Muscle layer of duodenum (tissue), 2 donors: ENCODE measurements at regions not wholly inside any gene's neighbourhood (a gene's known extent, or its start where the extent isn't known, plus 50 kb on each side); places are given as distances from the start of the nearest gene placed in this dataset.
"Not testable (repeated sequence)": the region's sequence is repeated elsewhere in the genome, so short reads cannot be mapped to it uniquely, and the experiment has no call there.

Source experiments
- H3K27ac ChIP-seq: one replicate; pipeline ENCODE4 v1.7.0; 2013; ENCODE audit warnings: mild to moderate bottlenecking, low read length
- H3K27me3 ChIP-seq: one replicate; pipeline ENCODE4 v1.7.0; 2013; ENCODE audit warnings: low read depth, mild to moderate bottlenecking, control low read depth, low read length
- H3K36me3 ChIP-seq, 2 donors: one replicate each; pipeline ENCODE4 v1.7.0; 2013; ENCODE audit warnings: low read length in 2 of 2, control low read depth in 1 of 2, mild to moderate bottlenecking in 1 of 2; ENCODE audit not compliant: insufficient read depth in 2 of 2, control insufficient read depth in 1 of 2
- H3K4me1 ChIP-seq, 2 donors: one replicate each; pipeline ENCODE4 v1.7.0; 2013; ENCODE audit warnings: low read length in 2 of 2, mild to moderate bottlenecking in 2 of 2, control low read depth in 1 of 2, moderate library complexity in 1 of 2; ENCODE audit not compliant: insufficient read depth in 2 of 2, control insufficient read depth in 1 of 2
- H3K4me3 ChIP-seq, 2 donors: one replicate each; pipeline ENCODE4 v1.7.0; 2013; ENCODE audit warnings: low read length in 2 of 2, low read depth in 1 of 2, mild to moderate bottlenecking in 1 of 2
- H3K9me3 ChIP-seq, 2 donors: one replicate each; pipeline ENCODE4 v1.7.0; 2013; ENCODE audit warnings: low read length in 2 of 2, control low read depth in 1 of 2, mild to moderate bottlenecking in 1 of 2; ENCODE audit not compliant: control insufficient read depth in 1 of 2
- donor health status: healthy.

DNA sequence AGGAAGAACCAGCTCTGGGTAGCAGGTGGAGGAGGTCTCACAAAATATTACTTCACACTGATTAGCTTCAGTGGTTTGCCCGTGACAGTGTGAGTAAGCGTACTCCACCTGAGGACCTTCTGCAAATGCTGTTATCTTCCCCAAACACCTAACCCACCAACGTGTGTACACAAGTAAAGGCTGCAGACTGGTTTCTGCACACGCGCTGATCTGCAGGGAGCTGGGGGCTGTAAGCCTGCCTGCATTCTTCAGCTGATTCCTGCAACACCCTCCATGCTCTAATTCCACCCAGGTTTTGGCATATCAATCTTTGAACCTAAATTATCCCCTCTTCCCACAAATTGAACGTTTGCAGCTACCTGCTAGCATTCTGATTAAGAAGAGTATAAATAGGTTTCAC is 820.2 kb downstream of the TRIML1 start:
- Histone ChIP-seq H3K4me3 (no peak overlapping the region), H3K36me3 (no peaks in the 10 kb centered on the region), H3K9me3 (no peaks in the 10 kb centered on the region), H3K27ac (no peak overlapping the region), H3K4me1 (no peaks in the 10 kb centered on the region), H3K27me3 (no peaks in the 10 kb centered on the region)

DNA sequence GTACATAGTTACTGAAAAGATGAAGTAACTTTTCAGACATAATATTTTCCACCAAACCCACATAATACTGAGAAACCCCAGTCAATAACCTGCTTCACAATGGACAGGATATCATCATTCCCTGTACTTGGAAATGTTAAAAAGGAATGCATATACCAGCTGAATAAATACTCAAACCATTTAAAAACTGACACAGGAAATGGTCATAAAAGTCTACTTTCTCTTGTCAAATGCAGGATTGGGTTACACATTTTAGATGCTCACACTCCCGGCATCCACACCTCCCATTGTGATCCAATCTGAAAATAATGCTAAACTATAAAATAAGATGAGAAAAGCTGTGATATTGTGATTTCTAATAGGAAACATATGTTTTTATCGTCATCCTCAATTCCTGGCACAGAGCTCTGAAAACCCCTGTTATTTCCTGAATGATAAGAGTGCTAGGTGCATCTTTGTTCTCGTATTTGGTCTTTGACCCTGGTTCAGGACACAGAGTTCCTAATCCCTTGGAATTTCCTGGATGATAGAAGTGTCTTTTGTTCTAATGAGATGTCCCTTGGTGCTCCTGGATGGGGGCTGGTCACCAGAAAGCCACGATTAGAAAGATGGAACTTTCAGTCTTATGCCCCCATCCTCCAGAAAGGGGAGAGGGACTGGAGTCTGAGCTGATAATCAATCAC is 821.3 kb downstream of the TRIML1 start:
- no peaks in the 10 kb centered on the region for H3K27me3 ChIP-seq
- H3K4me3 ChIP-seq = no peak overlapping the region
- H3K27ac ChIP-seq = no peak overlapping the region
- H3K36me3 ChIP-seq = no peaks in the 10 kb centered on the region
- no peaks in the 10 kb centered on the region for H3K4me1 ChIP-seq
- no peaks in the 10 kb centered on the region for H3K9me3 ChIP-seq

DNA sequence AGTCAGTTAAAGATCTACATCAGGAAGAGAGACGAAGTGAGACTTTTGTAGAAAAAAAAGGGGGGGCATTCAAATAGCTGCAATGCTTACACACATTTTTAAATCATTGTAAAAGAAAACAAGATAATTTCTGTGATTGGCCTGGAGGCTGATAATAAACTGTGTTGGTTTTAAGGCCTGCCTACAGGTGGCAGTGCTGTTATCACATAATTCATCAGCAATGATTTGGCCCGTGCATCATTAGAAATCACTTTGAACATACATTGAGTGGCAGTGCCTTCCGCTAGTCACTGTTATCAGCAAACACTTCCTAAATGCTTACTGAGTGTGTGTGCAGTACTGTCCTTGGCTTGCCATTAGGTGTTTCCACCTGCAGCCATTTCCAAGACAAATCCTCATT is 831.9 kb downstream of the TRIML1 start:
- H3K4me1 ChIP-seq = peaks cover 0 to 3% of the 10 kb centered on the region in 2 donors
- H3K36me3 ChIP-seq = no peaks in the 10 kb centered on the region
- H3K27ac ChIP-seq = no peak overlapping the region
- H3K27me3 ChIP-seq = no peaks in the 10 kb centered on the region
- no peak overlapping the region for H3K4me3 ChIP-seq
- no peaks in the 10 kb centered on the region for H3K9me3 ChIP-seq

DNA sequence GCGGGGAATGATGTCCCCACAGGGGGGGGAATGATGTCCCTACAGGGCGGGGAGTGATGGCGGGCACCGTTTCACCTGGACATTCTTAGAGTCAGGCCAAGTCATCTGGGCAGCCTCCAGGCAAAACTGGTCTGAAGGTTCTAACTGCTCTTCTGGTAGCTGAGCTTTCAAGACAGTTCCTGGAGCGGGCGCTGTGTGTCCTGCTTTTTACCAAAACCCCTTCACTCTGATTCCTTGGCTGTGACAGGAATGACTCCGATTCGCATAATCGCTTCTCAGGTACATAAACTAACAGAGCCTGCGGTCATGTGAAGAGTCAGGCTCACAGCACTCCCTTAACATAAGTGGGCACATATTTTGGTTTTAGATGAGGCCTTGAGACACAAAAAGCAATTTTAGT is 836.0 kb downstream of the TRIML1 start:
- no peaks in the 10 kb centered on the region for H3K27me3 ChIP-seq
- H3K4me3 ChIP-seq = no peak overlapping the region
- H3K4me1 ChIP-seq = peaks cover 0 to 9% of the 10 kb centered on the region in 2 donors
- H3K27ac ChIP-seq = no peak overlapping the region
- no peaks in the 10 kb centered on the region for H3K9me3 ChIP-seq
- no peaks in the 10 kb centered on the region for H3K36me3 ChIP-seq

DNA sequence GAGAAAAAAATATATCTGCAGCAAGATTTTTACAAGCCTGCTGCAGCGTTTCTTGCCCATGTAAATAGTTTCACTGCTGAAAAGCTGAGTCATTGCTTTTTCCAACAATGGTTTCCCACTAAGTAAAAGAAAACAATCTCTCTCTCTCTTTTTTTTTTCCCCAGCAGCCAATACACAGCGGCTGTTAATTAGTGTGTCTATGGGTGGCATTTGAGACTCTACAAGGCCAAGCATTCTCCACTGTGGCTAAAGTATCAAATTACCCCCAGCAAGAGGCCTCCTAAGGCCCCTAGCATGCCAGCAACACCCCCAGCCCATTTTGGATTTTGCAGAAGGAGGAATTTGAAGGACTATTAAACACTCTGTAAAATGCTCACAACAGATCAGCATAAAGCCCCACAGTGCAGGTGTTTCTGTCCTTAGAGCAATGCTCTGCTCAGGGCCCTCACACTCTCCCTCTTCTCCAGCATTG is 837.4 kb downstream of the TRIML1 start:
- Histone ChIP-seq H3K27me3 (no peaks in the 10 kb centered on the region), H3K36me3 (no peaks in the 10 kb centered on the region), H3K4me1 (peaks cover 0 to 9% of the 10 kb centered on the region in 2 donors), H3K27ac (no peak overlapping the region), H3K9me3 (no peaks in the 10 kb centered on the region), H3K4me3 (no peak overlapping the region)

DNA sequence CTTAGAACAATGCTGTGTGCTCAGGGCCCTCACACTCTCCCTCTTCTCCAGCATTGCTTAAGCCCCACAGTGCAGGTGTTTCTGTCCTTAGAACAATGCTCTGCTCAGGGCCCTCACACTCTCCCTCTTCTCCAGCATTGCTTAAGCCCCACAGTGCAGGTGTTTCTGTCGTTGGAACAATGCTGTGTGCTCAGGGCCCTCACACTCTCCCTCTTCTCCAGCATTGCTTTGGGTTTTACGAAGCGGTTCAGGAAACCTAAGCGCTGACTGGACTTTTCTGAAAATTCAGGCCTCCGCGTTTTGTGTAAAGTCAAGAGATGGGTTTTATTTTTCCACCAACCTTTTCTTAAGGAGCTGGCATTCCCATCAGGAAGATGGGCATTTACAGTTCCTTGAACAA is 838.0 kb downstream of the TRIML1 start:
- not testable (repeated sequence) for H3K27ac ChIP-seq, H3K9me3 ChIP-seq, H3K4me3 ChIP-seq, H3K36me3 ChIP-seq, H3K4me1 ChIP-seq, H3K27me3 ChIP-seq

DNA sequence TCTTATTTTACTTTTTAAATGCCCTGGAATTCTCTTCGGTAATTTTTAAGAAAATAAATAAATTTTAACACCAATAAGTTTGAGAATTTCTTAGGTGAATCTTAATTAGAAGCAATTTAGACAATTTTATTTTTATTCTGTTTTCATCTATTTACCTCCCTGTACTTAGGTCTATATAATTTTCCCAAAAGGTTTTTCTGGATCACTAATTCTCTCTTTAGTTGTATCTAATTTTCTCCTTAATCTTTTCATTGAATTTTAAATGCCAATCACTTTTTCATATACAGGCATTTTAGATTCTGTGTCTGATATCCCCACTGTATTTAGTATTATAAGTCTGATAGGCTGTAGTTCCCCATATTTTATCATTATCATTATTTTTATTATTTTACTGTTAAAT is 845.3 kb downstream of the TRIML1 start:
- Histone ChIP-seq H3K36me3 (no peaks in the 10 kb centered on the region), H3K27me3 (no peaks in the 10 kb centered on the region), H3K27ac (no peak overlapping the region), H3K4me3 (no peak overlapping the region), H3K4me1 (no peaks in the 10 kb centered on the region), H3K9me3 (no peaks in the 10 kb centered on the region)

DNA sequence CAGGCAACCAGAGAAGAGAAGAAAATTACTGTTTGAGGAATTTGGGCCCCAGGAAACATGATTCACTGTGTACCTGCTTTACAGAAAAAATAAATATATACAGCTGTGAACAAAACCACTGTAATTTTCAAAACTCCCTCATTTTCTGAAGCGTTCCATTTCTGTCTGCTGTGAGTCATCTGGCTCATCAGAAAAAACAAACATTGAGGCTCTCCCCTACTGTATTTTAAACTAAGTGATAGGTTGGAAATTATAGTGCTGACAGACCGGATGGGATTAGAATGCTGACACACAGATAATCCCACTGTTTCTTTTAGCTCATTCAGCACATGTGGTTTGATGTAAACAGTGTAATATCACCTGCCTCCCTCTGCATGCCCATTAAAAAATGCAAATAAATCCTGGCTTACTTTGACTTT is 847.0 kb downstream of the TRIML1 start:
- Histone ChIP-seq H3K4me3 (no peak overlapping the region), H3K4me1 (no peaks in the 10 kb centered on the region), H3K9me3 (no peaks in the 10 kb centered on the region), H3K36me3 (no peaks in the 10 kb centered on the region), H3K27me3 (no peaks in the 10 kb centered on the region), H3K27ac (no peak overlapping the region)

DNA sequence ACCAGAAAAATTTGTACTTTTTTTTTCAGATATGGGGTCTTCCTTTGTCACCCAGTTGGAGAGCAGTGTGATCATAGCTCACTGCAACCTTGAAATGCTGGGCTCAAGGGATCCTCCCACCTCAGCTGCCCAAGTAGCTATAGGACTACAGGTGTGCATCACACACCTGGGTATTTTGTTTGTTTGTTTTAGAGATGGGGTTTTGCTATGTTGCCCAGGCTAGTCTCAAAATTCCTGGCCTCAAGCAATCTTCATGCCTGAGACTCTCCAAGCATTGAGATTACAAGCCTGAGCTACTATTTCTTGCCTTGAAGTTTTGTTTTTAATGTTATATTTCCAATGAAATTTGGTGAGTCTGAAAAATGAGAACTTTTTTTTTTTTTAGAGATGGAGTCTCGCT is 847.8 kb downstream of the TRIML1 start:
- no peaks in the 10 kb centered on the region for H3K36me3 ChIP-seq
- no peaks in the 10 kb centered on the region for H3K4me1 ChIP-seq
- no peak overlapping the region for H3K27ac ChIP-seq
- H3K4me3 ChIP-seq = no peak overlapping the region
- no peaks in the 10 kb centered on the region for H3K27me3 ChIP-seq
- no peaks in the 10 kb centered on the region for H3K9me3 ChIP-seq

DNA sequence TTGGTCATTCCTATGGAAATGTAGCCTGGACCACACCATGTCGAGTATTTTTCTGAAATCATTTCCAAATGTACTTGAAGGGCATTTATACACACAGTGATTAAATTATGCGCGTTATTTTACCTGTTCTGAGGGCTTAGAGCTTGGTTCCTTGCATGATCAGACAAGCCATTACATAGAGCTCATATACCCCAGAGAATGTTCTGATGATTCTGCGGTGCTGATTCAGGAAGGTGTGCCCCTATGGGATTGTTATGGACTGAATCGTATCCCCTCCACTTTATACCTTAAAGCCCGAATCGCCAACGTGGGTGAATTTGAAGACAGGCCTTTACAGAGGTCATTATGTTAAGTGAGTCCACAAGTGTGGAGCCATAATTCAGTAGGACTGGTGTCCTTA is 848.9 kb downstream of the TRIML1 start:
- H3K36me3 ChIP-seq = no peaks in the 10 kb centered on the region
- H3K4me3 ChIP-seq = no peak overlapping the region
- no peaks in the 10 kb centered on the region for H3K4me1 ChIP-seq
- H3K9me3 ChIP-seq = no peaks in the 10 kb centered on the region
- no peaks in the 10 kb centered on the region for H3K27me3 ChIP-seq
- no peak overlapping the region for H3K27ac ChIP-seq

DNA sequence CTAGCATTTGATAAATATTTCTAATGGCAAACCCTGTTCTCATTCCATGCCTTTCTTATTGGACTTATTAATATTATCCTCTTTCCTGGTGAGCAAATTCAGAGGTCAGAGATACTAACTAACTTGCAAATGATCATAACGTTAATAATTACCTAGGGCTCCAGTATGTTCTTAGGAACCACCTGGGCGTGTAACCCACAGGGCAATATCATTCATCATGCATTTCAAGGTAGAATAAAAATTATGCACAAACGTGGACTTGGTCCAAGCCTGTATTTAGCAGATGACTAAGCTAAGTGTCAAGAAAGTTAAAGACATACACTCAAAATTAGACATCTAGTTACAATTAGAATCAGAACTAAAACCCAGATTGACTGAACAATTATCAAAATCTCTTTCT is 850.1 kb downstream of the TRIML1 start:
- no peaks in the 10 kb centered on the region for H3K4me1 ChIP-seq
- H3K36me3 ChIP-seq = no peaks in the 10 kb centered on the region

DNA sequence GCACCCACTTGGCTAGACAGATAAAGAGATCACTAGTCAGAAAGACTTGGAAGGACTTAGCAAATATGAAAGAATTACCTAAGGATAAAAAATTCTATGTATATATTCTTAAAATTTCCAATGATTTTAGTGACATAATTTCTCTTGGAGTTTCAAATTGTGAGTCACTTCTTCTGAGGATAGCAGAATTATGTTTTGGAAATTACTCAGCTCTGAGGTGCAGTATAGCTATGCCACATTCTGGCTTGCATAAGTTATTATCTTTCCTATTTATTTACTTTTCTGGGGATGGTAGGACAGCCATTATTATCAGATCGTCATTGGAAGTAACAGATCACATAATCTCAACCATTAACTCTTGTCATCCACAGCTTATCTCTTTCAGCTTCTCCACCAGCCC is 853.5 kb downstream of the TRIML1 start:
- no peaks in the 10 kb centered on the region for H3K9me3 ChIP-seq
- H3K4me1 ChIP-seq = no peaks in the 10 kb centered on the region
- H3K27me3 ChIP-seq = no peaks in the 10 kb centered on the region
- H3K36me3 ChIP-seq = no peaks in the 10 kb centered on the region
- no peak overlapping the region for H3K27ac ChIP-seq
- no peak overlapping the region for H3K4me3 ChIP-seq

More for the DNA sequence above, 850.1 kb downstream of the TRIML1 start:
- no peak overlapping the region for H3K4me3 ChIP-seq
- H3K9me3 ChIP-seq = no peaks in the 10 kb centered on the region
- H3K27ac ChIP-seq = no peak overlapping the region
- H3K27me3 ChIP-seq = no peaks in the 10 kb centered on the region
